ENCODE measurements at regions not wholly inside any gene's neighbourhood (a gene's known extent, or its start where the extent isn't known, plus 50 kb on each side); places are given as distances from the start of the nearest gene placed in this dataset.

GRCh38 chr1:57874418-57874877, 450.6 kb upstream of the DAB1 start:
- H3K9me3 ChIP-seq, result no peaks in the 10 kb centered on the region
- no peaks in the 10 kb centered on the region for H3K4me1 ChIP-seq
- intact Hi-C loops (cut with DNase I), result no loop called here
- TF ChIP-seq, protein P1, sequence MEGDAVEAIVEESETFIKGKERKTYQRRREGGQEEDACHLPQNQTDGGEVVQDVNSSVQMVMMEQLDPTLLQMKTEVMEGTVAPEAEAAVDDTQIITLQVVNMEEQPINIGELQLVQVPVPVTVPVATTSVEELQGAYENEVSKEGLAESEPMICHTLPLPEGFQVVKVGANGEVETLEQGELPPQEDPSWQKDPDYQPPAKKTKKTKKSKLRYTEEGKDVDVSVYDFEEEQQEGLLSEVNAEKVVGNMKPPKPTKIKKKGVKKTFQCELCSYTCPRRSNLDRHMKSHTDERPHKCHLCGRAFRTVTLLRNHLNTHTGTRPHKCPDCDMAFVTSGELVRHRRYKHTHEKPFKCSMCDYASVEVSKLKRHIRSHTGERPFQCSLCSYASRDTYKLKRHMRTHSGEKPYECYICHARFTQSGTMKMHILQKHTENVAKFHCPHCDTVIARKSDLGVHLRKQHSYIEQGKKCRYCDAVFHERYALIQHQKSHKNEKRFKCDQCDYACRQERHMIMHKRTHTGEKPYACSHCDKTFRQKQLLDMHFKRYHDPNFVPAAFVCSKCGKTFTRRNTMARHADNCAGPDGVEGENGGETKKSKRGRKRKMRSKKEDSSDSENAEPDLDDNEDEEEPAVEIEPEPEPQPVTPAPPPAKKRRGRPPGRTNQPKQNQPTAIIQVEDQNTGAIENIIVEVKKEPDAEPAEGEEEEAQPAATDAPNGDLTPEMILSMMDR (IDR thresholded peaks at IDR 0.05), result no peak
- TF ChIP-seq POLR2A (IDR thresholded peaks at IDR 0.05), result no peak
- H3K27me3 ChIP-seq, result no peaks in the 10 kb centered on the region
- no peak overlapping the region for H3K27ac ChIP-seq
- ATAC-seq (no peak), DNase-seq (no peak)
- no peak overlapping the region for H3K4me3 ChIP-seq
- no peaks in the 10 kb centered on the region for H3K36me3 ChIP-seq
- 5% methylated on average over 2 of the region's 2 CpGs for WGBS (ENCODE audit: insufficient coverage, low coverage, low lambda C conversion rate, missing lambda C conversion rate)

DNA sequence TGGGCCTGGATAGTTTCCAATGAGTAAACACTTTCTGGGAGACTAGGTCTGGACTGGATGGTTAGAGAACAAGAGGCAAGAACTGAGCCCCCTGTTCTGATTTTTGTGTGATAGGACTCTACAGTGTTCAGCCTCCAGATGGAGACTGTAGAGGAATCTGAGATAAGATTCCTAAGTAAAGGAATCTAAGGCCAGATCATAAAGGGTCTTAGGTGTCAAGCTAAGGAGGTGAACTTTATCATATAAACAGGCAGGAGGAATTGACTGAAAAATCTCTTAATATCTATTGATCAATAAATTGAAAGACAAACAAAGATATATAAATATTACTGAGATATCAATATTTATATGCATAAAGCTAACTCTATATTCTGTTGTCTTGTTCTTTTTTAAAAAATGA, 449.1 kb upstream of the DAB1 start:
- H3K9me3 ChIP-seq, result no peaks in the 10 kb centered on the region
- intact Hi-C loops (cut with DNase I), result no loop called here

DNA sequence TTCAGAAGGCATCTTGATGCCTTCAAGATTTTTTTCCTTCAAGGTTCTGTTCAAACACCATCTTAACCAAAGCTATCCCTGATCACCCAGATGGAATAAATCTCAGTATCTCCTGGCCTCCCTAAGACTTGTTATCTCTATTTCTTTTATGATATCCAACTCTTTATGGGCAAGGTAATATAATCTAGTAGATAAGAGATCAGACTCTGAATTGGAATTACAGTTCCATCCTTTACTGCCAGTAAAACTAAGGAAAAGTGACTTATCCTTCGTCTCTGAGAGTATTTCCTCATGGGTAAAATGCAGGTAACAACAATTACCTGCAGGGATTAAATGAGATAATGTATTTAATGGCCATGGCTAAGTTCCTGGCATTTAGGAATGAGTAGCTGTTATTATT, 445.0 kb upstream of the DAB1 start:
- 56% methylated on average over 1 of the region's 1 CpG for whole genome bisulfite sequencing (ENCODE audit: insufficient coverage, low coverage, low lambda C conversion rate, missing lambda C conversion rate)
- no peaks in the 10 kb centered on the region for H3K36me3 ChIP-seq
- no peak overlapping the region for H3K4me3 ChIP-seq
- ATAC-seq (no peak), DNase-seq (no peak)
- no peak overlapping the region for H3K27ac ChIP-seq
- H3K4me1 ChIP-seq, result no peaks in the 10 kb centered on the region
- intact Hi-C loops (cut with DNase I), result no loop called here
- H3K9me3 ChIP-seq, result no peaks in the 10 kb centered on the region
- no peak for TF ChIP-seq POLR2A (IDR thresholded peaks at IDR 0.05)
- TF ChIP-seq, protein P1 (IDR thresholded peaks at IDR 0.05), result no peak
- H3K27me3 ChIP-seq, result no peaks in the 10 kb centered on the region

More for the DNA sequence above, 449.1 kb upstream of the DAB1 start:
- Histone ChIP-seq H3K36me3 (no peaks in the 10 kb centered on the region), H3K4me1 (no peaks in the 10 kb centered on the region), H3K27me3 (no peaks in the 10 kb centered on the region), H3K27ac (no peak overlapping the region), H3K4me3 (no peak overlapping the region)
- TF ChIP-seq, protein P1 (IDR thresholded peaks at IDR 0.05), result no peak
- TF ChIP-seq POLR2A (IDR thresholded peaks at IDR 0.05), result no peak
- DNase-seq (no peak), ATAC-seq (no peak)

DNA sequence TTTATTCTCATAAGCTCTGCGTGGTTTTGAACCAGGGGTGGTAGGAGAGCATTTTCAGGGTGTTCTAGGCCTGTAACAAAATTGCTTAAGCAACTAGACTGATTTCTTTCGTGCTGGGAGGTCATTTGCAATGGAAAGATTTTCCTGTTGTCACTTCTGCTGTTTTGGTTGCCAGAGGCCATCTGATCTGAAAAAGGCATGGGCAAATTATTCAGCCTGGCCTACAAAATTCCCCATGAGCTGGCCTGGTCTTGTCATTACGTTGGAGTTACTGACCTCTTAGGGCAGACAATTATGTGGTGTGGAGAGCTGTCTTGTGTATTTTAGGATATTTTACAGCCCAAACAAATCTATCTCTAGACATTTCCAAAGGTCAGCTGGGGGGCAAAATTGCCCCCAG, 444.4 kb upstream of the DAB1 start:
- no peak for DNase-seq
- intact Hi-C loops (cut with DNase I), result no loop called here
- H3K9me3 ChIP-seq, result no peaks in the 10 kb centered on the region
- H3K4me1 ChIP-seq, result no peaks in the 10 kb centered on the region
- 87% methylated on average over 3 of the region's 3 CpGs for WGBS (ENCODE audit: insufficient coverage, low coverage, low lambda C conversion rate, missing lambda C conversion rate)
- H3K27ac ChIP-seq, result no peak overlapping the region
- no peak overlapping the region for H3K4me3 ChIP-seq
- no peaks in the 10 kb centered on the region for H3K36me3 ChIP-seq
- H3K27me3 ChIP-seq, result no peaks in the 10 kb centered on the region
- no peak for TF ChIP-seq POLR2A (IDR thresholded peaks at IDR 0.05)
- TF ChIP-seq, protein P1 (IDR thresholded peaks at IDR 0.05), result no peak
- no peak for ATAC-seq

- Histone ChIP-seq H3K27ac (no peak overlapping the region), H3K4me3 (no peak overlapping the region), H3K27me3 (no peaks in the 10 kb centered on the region), H3K36me3 (no peaks in the 10 kb centered on the region), H3K4me1 (no peaks in the 10 kb centered on the region), H3K9me3 (no peaks in the 10 kb centered on the region)
- 20% methylated on average over 1 of the region's 8 CpGs for WGBS (ENCODE audit: insufficient coverage, low coverage, low lambda C conversion rate, missing lambda C conversion rate)
- intact Hi-C loops (cut with DNase I), result no loop called here
- TF ChIP-seq, protein P1 (IDR thresholded peaks at IDR 0.05), result no peak
- TF ChIP-seq POLR2A (IDR thresholded peaks at IDR 0.05), result no peak
- no peak for ATAC-seq
- DNase-seq, result no peak
Measured at GRCh38 chr1:57866998-57867397, 443.1 kb upstream of the DAB1 start.
